ENCODE measurements at regions not wholly inside any gene's neighbourhood (a gene's known extent, or its start where the extent isn't known, plus 50 kb on each side); places are given as distances from the start of the nearest gene placed in this dataset.
"Not testable (repeated sequence)": the region's sequence is repeated elsewhere in the genome, so short reads cannot be mapped to it uniquely, and the experiment has no call there.

- no peak for DNase-seq (ENCODE audit: low spot score)
These were observed 1208.5 kb downstream of the NSUN3 start for GRCh38 chr3:95271395-95271794.

GRCh38 chr3:95272166-95272565, 1209.3 kb downstream of the NSUN3 start:
- DNase-seq (ENCODE audit: low spot score) = no peak

GRCh38 chr3:95272781-95273180, 1209.9 kb downstream of the NSUN3 start:
- DNase-seq (ENCODE audit: low spot score) = no peak

GRCh38 chr3:95277613-95278012, 1214.8 kb downstream of the NSUN3 start:
- DNase-seq (ENCODE audit: low spot score) = no peak

- no peak for DNase-seq (ENCODE audit: low spot score)
These were observed 1218.0 kb downstream of the NSUN3 start for GRCh38 chr3:95280711-95281352.

- no peak for DNase-seq (ENCODE audit: low spot score)
These were observed 1226.4 kb downstream of the NSUN3 start for GRCh38 chr3:95289295-95289694.

GRCh38 chr3:95297581-95297980, 1234.7 kb downstream of the NSUN3 start:
- DNase-seq (ENCODE audit: low spot score) = no peak

GRCh38 chr3:95302044-95302443, 1239.2 kb downstream of the NSUN3 start:
- no peak for DNase-seq (ENCODE audit: low spot score)

GRCh38 chr3:95310560-95310959, 1247.7 kb downstream of the NSUN3 start:
- DNase-seq (ENCODE audit: low spot score) = no peak

- DNase-seq (ENCODE audit: low spot score) = no peak
These were observed 1248.4 kb downstream of the NSUN3 start for GRCh38 chr3:95311272-95311671.

- DNase-seq (ENCODE audit: low spot score) = no peak
These were observed 1249.8 kb downstream of the NSUN3 start for GRCh38 chr3:95312650-95313049.

GRCh38 chr3:95319921-95320494, 1257.1 kb downstream of the NSUN3 start:
- DNase-seq (ENCODE audit: low spot score) = no peak

- DNase-seq (ENCODE audit: low spot score) = no peak
These were observed 1264.6 kb downstream of the NSUN3 start for GRCh38 chr3:95327478-95327877.

GRCh38 chr3:95333826-95334225, 1271.0 kb downstream of the NSUN3 start:
- no peak for DNase-seq (ENCODE audit: low spot score)

- no peak for DNase-seq (ENCODE audit: low spot score)
These were observed 1271.6 kb downstream of the NSUN3 start for GRCh38 chr3:95334461-95334860.

- DNase-seq (ENCODE audit: low spot score) = no peak
These were observed 1272.7 kb downstream of the NSUN3 start for GRCh38 chr3:95335517-95335916.

- DNase-seq (ENCODE audit: low spot score) = no peak
These were observed 1275.6 kb downstream of the NSUN3 start for GRCh38 chr3:95338446-95338845.

- DNase-seq (ENCODE audit: low spot score) = no peak
These were observed 1278.5 kb downstream of the NSUN3 start for GRCh38 chr3:95341314-95341713.

GRCh38 chr3:95343228-95343627, 1280.4 kb downstream of the NSUN3 start:
- no peak for DNase-seq (ENCODE audit: low spot score)

- DNase-seq (ENCODE audit: low spot score) = no peak
These were observed 1280.9 kb downstream of the NSUN3 start for GRCh38 chr3:95343767-95344166.

GRCh38 chr3:95347936-95348335, 1285.1 kb downstream of the NSUN3 start:
- not testable (repeated sequence) for DNase-seq (ENCODE audit: low spot score)

- DNase-seq (ENCODE audit: low spot score) = no peak
These were observed 1286.0 kb downstream of the NSUN3 start for GRCh38 chr3:95348879-95349278.

GRCh38 chr3:95350049-95350448, 1287.2 kb downstream of the NSUN3 start:
- no peak for DNase-seq (ENCODE audit: low spot score)

- DNase-seq (ENCODE audit: low spot score) = no peak
These were observed 1288.3 kb downstream of the NSUN3 start for GRCh38 chr3:95351158-95351557.

Measured in ureter (tissue), 1 donor.